Endodermal cell (in vitro differentiated cells): ENCODE measurements at regions not wholly inside any gene's neighbourhood (a gene's known extent, or its start where the extent isn't known, plus 50 kb on each side); places are given as distances from the start of the nearest gene placed in this dataset.

Experiments used
- DNase-seq: peaks from one replicate; pipeline ENCODE4 v3.0.0-alpha.2; 2017
- H3K27ac ChIP-seq: 2 replicates; pipeline ENCODE4 v1.5.1; 2013; ENCODE audit warnings: mild to moderate bottlenecking, low read depth, low read length, moderate library complexity
- H3K27me3 ChIP-seq: 2 replicates; pipeline ENCODE4 v1.6.1; 2013; ENCODE audit warnings: mild to moderate bottlenecking, low read length, moderate library complexity; ENCODE audit not compliant: insufficient read depth, control insufficient read depth, poor library complexity, severe bottlenecking
- H3K36me3 ChIP-seq: 2 replicates; pipeline ENCODE4 v1.7.0; 2013; ENCODE audit warnings: mild to moderate bottlenecking, low read length, moderate library complexity; ENCODE audit not compliant: control insufficient read depth, insufficient read depth
- H3K4me1 ChIP-seq: one replicate; pipeline ENCODE4 v1.7.0; 2013; ENCODE audit warnings: low read length; ENCODE audit not compliant: control insufficient read depth, insufficient read depth
- H3K4me3 ChIP-seq: 2 replicates; pipeline ENCODE4 v1.5.1; 2013; ENCODE audit warnings: mild to moderate bottlenecking, low read length, moderate library complexity
- H3K9ac ChIP-seq: 2 replicates; pipeline ENCODE4 v1.6.1; 2013; ENCODE audit warnings: mild to moderate bottlenecking, low read length, moderate library complexity; ENCODE audit not compliant: poor library complexity, severe bottlenecking; ENCODE audit errors: extremely low read depth
- H3K9me3 ChIP-seq: 2 replicates; pipeline ENCODE4 v1.6.1; 2013; ENCODE audit warnings: mild to moderate bottlenecking, low read length, moderate library complexity; ENCODE audit not compliant: control insufficient read depth
- H3K27ac Mint-ChIP-seq: 2 replicates; pipeline ENCODE4 v1.8.0; 2020; ENCODE audit warnings: mixed read lengths
- H3K27me3 Mint-ChIP-seq: 2 replicates; pipeline ENCODE4 v1.8.0; 2021; ENCODE audit warnings: mild to moderate bottlenecking, mixed read lengths; ENCODE audit not compliant: insufficient read depth
- H3K36me3 Mint-ChIP-seq: 2 replicates; pipeline ENCODE4 v1.8.0; 2020; ENCODE audit warnings: low read depth, mixed read lengths
- H3K4me1 Mint-ChIP-seq: 2 replicates; pipeline ENCODE4 v1.8.0; 2020; ENCODE audit warnings: mixed read lengths
- H3K4me3 Mint-ChIP-seq: 2 replicates; pipeline ENCODE4 v1.8.0; 2020; ENCODE audit warnings: mild to moderate bottlenecking, moderate library complexity, mixed read lengths
- H3K9me3 Mint-ChIP-seq: 2 replicates; pipeline ENCODE4 v1.8.0; 2020; ENCODE audit warnings: mild to moderate bottlenecking, mixed read lengths
- WGBS, 2 experiments: methylation state at CpG; one replicate each; pipeline versions ENCODE4 v1.1.5 to v1.1.7; 2013; ENCODE audit warnings: missing lambda C conversion rate in 2 of 2, mixed read lengths in 1 of 2; ENCODE audit not compliant: insufficient coverage in 1 of 2, insufficient read length in 1 of 2; 5-methylcytosine and 5-hydroxymethylcytosine counted together
- TF ChIP-seq, protein P1 (sequence below): fragments of 200-600 bp; sonication (generic); conservative IDR thresholded peaks from 2 replicates; pipeline ENCODE4 v1.5.0; 2021; ENCODE audit warnings: antibody characterized with exemption, mild to moderate bottlenecking

- Mint-ChIP-seq H3K4me3 (no peak overlapping the region), H3K27ac (no peak overlapping the region), H3K9me3 (peaks cover 5% of the 10 kb centered on the region), H3K4me1 (no peaks in the 10 kb centered on the region), H3K36me3 (no peaks in the 10 kb centered on the region), H3K27me3 (no peaks in the 10 kb centered on the region)
- TF ChIP-seq, protein P1, sequence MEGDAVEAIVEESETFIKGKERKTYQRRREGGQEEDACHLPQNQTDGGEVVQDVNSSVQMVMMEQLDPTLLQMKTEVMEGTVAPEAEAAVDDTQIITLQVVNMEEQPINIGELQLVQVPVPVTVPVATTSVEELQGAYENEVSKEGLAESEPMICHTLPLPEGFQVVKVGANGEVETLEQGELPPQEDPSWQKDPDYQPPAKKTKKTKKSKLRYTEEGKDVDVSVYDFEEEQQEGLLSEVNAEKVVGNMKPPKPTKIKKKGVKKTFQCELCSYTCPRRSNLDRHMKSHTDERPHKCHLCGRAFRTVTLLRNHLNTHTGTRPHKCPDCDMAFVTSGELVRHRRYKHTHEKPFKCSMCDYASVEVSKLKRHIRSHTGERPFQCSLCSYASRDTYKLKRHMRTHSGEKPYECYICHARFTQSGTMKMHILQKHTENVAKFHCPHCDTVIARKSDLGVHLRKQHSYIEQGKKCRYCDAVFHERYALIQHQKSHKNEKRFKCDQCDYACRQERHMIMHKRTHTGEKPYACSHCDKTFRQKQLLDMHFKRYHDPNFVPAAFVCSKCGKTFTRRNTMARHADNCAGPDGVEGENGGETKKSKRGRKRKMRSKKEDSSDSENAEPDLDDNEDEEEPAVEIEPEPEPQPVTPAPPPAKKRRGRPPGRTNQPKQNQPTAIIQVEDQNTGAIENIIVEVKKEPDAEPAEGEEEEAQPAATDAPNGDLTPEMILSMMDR: no peak
- no peak overlapping the region for H3K4me3 ChIP-seq
- H3K9ac ChIP-seq: no peak overlapping the region
- H3K27me3 ChIP-seq: no peaks in the 10 kb centered on the region
- H3K27ac ChIP-seq: no peak overlapping the region
- WGBS, 2 experiments: 93% methylated on average over 4 of the region's 6 CpGs; no CpG with 5 or more reads in 1 of the 2 experiments
- no peaks in the 10 kb centered on the region for H3K36me3 ChIP-seq
- H3K4me1 ChIP-seq: no peaks in the 10 kb centered on the region
- no peak for DNase-seq
- H3K9me3 ChIP-seq: peaks cover 5% of the 10 kb centered on the region
These were observed 356.5 kb upstream of the TUSC1 start for GRCh38 chr9:26034786-26035185.

DNA sequence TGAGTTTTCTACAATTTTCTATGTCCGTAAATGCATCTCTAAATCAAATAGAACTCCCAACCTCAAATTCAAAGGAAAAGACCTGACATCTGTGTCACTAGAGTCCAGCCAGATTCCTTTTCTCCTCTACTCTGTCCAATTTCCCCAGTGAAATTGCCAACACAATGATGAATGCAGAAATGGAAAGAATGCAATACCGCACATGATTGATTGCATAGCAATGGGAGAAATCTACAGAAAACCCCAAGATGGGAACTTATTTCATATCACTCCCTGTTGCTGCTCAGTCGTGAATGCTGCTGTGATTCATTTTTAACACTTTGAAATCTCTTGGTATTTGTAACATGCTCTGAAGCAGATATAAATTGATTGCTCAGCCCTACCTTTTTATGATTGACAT, 355.1 kb upstream of the TUSC1 start:
- Mint-ChIP-seq H3K27me3 (no peaks in the 10 kb centered on the region), H3K27ac (no peak overlapping the region), H3K36me3 (no peaks in the 10 kb centered on the region), H3K9me3 (no peaks in the 10 kb centered on the region), H3K4me1 (no peaks in the 10 kb centered on the region), H3K4me3 (no peak overlapping the region)
- no peaks in the 10 kb centered on the region for H3K36me3 ChIP-seq
- WGBS, 2 experiments: 85% methylated on average over 3 of the region's 3 CpGs
- H3K9ac ChIP-seq: no peak overlapping the region
- no peak for DNase-seq
- no peak overlapping the region for H3K27ac ChIP-seq
- H3K4me1 ChIP-seq: no peaks in the 10 kb centered on the region
- no peaks in the 10 kb centered on the region for H3K27me3 ChIP-seq
- H3K9me3 ChIP-seq: no peaks in the 10 kb centered on the region
- TF ChIP-seq, protein P1: no peak
- no peak overlapping the region for H3K4me3 ChIP-seq

- peaks cover 6% of the 10 kb centered on the region for H3K4me1 Mint-ChIP-seq
- peak overlapping the region; percentile 20 for H3K27ac Mint-ChIP-seq
- H3K9me3 Mint-ChIP-seq: peaks cover 9% of the 10 kb centered on the region
- no peaks in the 10 kb centered on the region for H3K36me3 Mint-ChIP-seq
- Histone ChIP-seq H3K27ac (no peak overlapping the region), H3K36me3 (no peaks in the 10 kb centered on the region), H3K27me3 (no peaks in the 10 kb centered on the region), H3K9ac (no peak overlapping the region), H3K4me3 (no peak overlapping the region), H3K4me1 (no peaks in the 10 kb centered on the region), H3K9me3 (no peaks in the 10 kb centered on the region)
- no peaks in the 10 kb centered on the region for H3K27me3 Mint-ChIP-seq
- WGBS, 2 experiments: 78 to 100% methylated on average over 1 to 2 of the region's 2 CpGs
- no peak overlapping the region for H3K4me3 Mint-ChIP-seq
- TF ChIP-seq, protein P1: no peak
- no peak for DNase-seq
These were observed 348.3 kb upstream of the TUSC1 start for GRCh38 chr9:26026423-26027100.
